Cerebellar nuclear complex (tissue), 1 donor: ENCODE measurements at regions not wholly inside any gene's neighbourhood (a gene's known extent, or its start where the extent isn't known, plus 50 kb on each side); places are given as distances from the start of the nearest gene placed in this dataset.

ENCODE experiments used
- DNase-seq, 2 experiments: peaks; one replicate each; lab custom pipeline; 2025; lab: John Stamatoyannopoulos, UW

GRCh38 chr13:80235967-80236302 is 105.0 kb downstream of the SPRY2 start:
- DNase-seq, result no peak

GRCh38 chr13:80235166-80235966 is 105.6 kb downstream of the SPRY2 start:
- no peak for DNase-seq

- DNase-seq, result no peak
Measured at GRCh38 chr13:80227645-80228044, 113.3 kb downstream of the SPRY2 start.

GRCh38 chr13:80226645-80227044 is 114.3 kb downstream of the SPRY2 start:
- no peak for DNase-seq

- DNase-seq, result no peak
Measured at GRCh38 chr13:80224468-80224867, 116.5 kb downstream of the SPRY2 start.

- DNase-seq, result no peak
Measured at GRCh38 chr13:80217614-80218456, 123.1 kb downstream of the SPRY2 start.

GRCh38 chr13:80215368-80215767 is 125.6 kb downstream of the SPRY2 start:
- no peak for DNase-seq

- DNase-seq, result no peak
Measured at GRCh38 chr13:80214521-80214991, 126.4 kb downstream of the SPRY2 start.

- DNase-seq, result no peak
Measured at GRCh38 chr13:80214050-80214449, 126.9 kb downstream of the SPRY2 start.

- no peak for DNase-seq
Measured at GRCh38 chr13:80213201-80213600, 127.7 kb downstream of the SPRY2 start.

- DNase-seq, result no peak
Measured at GRCh38 chr13:80211566-80211965, 129.4 kb downstream of the SPRY2 start.

- no peak for DNase-seq
Measured at GRCh38 chr13:80204642-80205041, 136.3 kb downstream of the SPRY2 start.

GRCh38 chr13:80203496-80203895 is 137.4 kb downstream of the SPRY2 start:
- no peak for DNase-seq

- DNase-seq, result no peak
Measured at GRCh38 chr13:80201694-80202468, 139.0 kb downstream of the SPRY2 start.

GRCh38 chr13:80199585-80200292 is 141.2 kb downstream of the SPRY2 start:
- no peak for DNase-seq

- no peak for DNase-seq
Measured at GRCh38 chr13:80199067-80199466, 141.9 kb downstream of the SPRY2 start.

GRCh38 chr13:80196756-80197155 is 144.2 kb downstream of the SPRY2 start:
- DNase-seq, result no peak

GRCh38 chr13:80195649-80196048 is 145.3 kb downstream of the SPRY2 start:
- DNase-seq, result no peak

GRCh38 chr13:80189889-80190597 is 150.9 kb downstream of the SPRY2 start:
- DNase-seq, result no peak

GRCh38 chr13:80180740-80181355 is 160.1 kb downstream of the SPRY2 start:
- no peak for DNase-seq

GRCh38 chr13:80177327-80177726 is 163.6 kb downstream of the SPRY2 start:
- DNase-seq, result no peak
